OCI-LY1 (cell line): ENCODE measurements at regions not wholly inside any gene's neighbourhood (a gene's known extent, or its start where the extent isn't known, plus 50 kb on each side); places are given as distances from the start of the nearest gene placed in this dataset.

Experiments used
- EZH2 ChIP-seq: fragments of 200-600 bp; sonication (generic), shearing (Covaris generic); IDR thresholded peaks from 2 replicates; pipeline ENCODE4 v1.8.0; 2017; ENCODE audit warnings: borderline replicate concordance, mixed run types, mild to moderate bottlenecking, antibody characterized with exemption, low read length, moderate library complexity, mixed read lengths
- TF ChIP-seq, protein P1 (sequence below): fragments of 200-600 bp; sonication (generic), shearing (Covaris generic); IDR thresholded peaks from 2 replicates; pipeline ENCODE4 v1.5.1; 2017; ENCODE audit warnings: mild to moderate bottlenecking, antibody characterized with exemption, low read length, moderate library complexity, mixed read lengths

DNA sequence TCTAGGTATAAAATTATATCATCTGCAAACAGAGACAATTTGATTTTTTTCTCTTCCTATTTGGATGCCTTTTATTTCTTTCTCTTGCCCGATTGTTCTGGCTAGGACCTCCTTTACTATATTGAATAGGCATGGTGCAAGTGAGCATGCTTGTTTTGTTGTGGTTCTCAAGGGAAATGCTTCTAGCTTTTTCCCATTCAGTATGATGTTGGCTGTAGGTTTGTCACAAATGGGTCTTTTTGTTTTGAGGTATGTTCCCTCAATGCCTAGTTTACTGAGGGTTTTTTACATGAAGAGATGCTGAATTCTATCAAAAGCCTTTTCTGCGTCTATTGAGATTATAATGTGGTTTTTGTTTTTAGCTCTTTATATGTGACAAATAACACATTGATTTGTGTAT is 198.2 kb upstream of the GHR start:
- TF ChIP-seq, protein P1, sequence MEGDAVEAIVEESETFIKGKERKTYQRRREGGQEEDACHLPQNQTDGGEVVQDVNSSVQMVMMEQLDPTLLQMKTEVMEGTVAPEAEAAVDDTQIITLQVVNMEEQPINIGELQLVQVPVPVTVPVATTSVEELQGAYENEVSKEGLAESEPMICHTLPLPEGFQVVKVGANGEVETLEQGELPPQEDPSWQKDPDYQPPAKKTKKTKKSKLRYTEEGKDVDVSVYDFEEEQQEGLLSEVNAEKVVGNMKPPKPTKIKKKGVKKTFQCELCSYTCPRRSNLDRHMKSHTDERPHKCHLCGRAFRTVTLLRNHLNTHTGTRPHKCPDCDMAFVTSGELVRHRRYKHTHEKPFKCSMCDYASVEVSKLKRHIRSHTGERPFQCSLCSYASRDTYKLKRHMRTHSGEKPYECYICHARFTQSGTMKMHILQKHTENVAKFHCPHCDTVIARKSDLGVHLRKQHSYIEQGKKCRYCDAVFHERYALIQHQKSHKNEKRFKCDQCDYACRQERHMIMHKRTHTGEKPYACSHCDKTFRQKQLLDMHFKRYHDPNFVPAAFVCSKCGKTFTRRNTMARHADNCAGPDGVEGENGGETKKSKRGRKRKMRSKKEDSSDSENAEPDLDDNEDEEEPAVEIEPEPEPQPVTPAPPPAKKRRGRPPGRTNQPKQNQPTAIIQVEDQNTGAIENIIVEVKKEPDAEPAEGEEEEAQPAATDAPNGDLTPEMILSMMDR = no peak
- TF ChIP-seq EZH2 = no peak
